OCI-LY3 (cell line): ENCODE measurements at regions not wholly inside any gene's neighbourhood (a gene's known extent, or its start where the extent isn't known, plus 50 kb on each side); places are given as distances from the start of the nearest gene placed in this dataset.
A peak's percentile ranks its signal among the peaks of the same experiment; 100 is the strongest.

Experiments used
- H2AFZ ChIP-seq: fragments of 200-600, 300-600 bp; shearing (Covaris generic); 2 replicates; pipeline ENCODE4 v1.6.0; 2014; ENCODE audit warnings: antibody characterized with exemption, low read depth, low read length
- H3K27ac ChIP-seq: fragments of 200-600, 300-600 bp; sonication (generic); 2 replicates; pipeline ENCODE4 v1.5.1; 2014; ENCODE audit warnings: mild to moderate bottlenecking, low read length, moderate library complexity, mixed read lengths
- H3K27me3 ChIP-seq: fragments of 200-600, 300-600 bp; sonication (generic); 2 replicates; pipeline ENCODE4 v1.6.1; 2014; ENCODE audit warnings: low read depth, low read length, mixed read lengths
- H3K36me3 ChIP-seq: fragments of 200-600, 300-600 bp; sonication (generic); replicated peaks from 2 replicates; pipeline ENCODE3; 2014; ENCODE audit warnings: low read depth, low read length, mixed read lengths
- H3K4me1 ChIP-seq: fragments of 300-600, 200-600 bp; sonication (generic); 2 replicates; pipeline ENCODE4 v1.6.1; 2014; ENCODE audit warnings: low read length, mixed read lengths
- H3K4me2 ChIP-seq: fragments of 200-600, 300-600 bp; sonication (generic); 2 replicates; pipeline ENCODE4 v1.6.1; 2014; ENCODE audit warnings: low read length, mixed read lengths
- H3K4me3 ChIP-seq: fragments of 300-600, 200-600 bp; sonication (generic); 2 replicates; pipeline ENCODE4 v1.5.1; 2014; ENCODE audit warnings: antibody characterized with exemption, mild to moderate bottlenecking, low read length, moderate library complexity
- H3K79me2 ChIP-seq: fragments of 300-600, 200-600 bp; shearing (Covaris generic); 2 replicates; pipeline ENCODE4 v1.6.1; 2014; ENCODE audit warnings: mild to moderate bottlenecking, low read length, mixed read lengths
- H3K9ac ChIP-seq: fragments of 300-600, 200-600 bp; shearing (Covaris generic); 2 replicates; pipeline ENCODE4 v1.6.0; 2014; ENCODE audit warnings: mild to moderate bottlenecking, low read length, moderate library complexity
- H3K9me3 ChIP-seq: fragments of 200-600, 300-600 bp; shearing (Covaris generic); 2 replicates; pipeline ENCODE4 v1.6.1; 2014; ENCODE audit warnings: low read length, mixed read lengths; ENCODE audit not compliant: insufficient read depth
- H4K20me1 ChIP-seq: fragments of 200-600, 300-600 bp; sonication (generic); 2 replicates; pipeline ENCODE4 v1.6.1; 2016; ENCODE audit warnings: low read length, mixed read lengths; ENCODE audit not compliant: insufficient read depth
- CTCF ChIP-seq: fragments of 200-600, 300-600 bp; sonication (generic); IDR thresholded peaks from 2 replicates; pipeline ENCODE4 v1.5.1; 2014; ENCODE audit warnings: antibody characterized with exemption, low read length, low read depth
- EZH2phosphoT487 ChIP-seq: fragments of 200-600 bp; shearing (Covaris generic); IDR thresholded peaks from 2 replicates; pipeline ENCODE4 v1.6.1; 2018; ENCODE audit warnings: antibody characterized with exemption, mixed run types, low read depth

GRCh38 chr13:50527188-50527587 is 316.3 kb downstream of the DLEU7 start:
- H3K4me3 ChIP-seq: peak overlapping the region; percentile 26
- TF ChIP-seq EZH2phosphoT487: no peak
- no peak for TF ChIP-seq CTCF
- no peaks in the 10 kb centered on the region for H3K36me3 ChIP-seq
- no peaks in the 10 kb centered on the region for H3K79me2 ChIP-seq
- peak overlapping the region; percentile 57 for H3K4me2 ChIP-seq
- no peaks in the 10 kb centered on the region for H4K20me1 ChIP-seq
- H3K4me1 ChIP-seq: peaks cover 46% of the 10 kb centered on the region
- H3K27me3 ChIP-seq: peaks cover 15% of the 10 kb centered on the region
- no peak overlapping the region; the same call in 1 of the 2 replicates for H2AFZ ChIP-seq
- H3K27ac ChIP-seq: no peak overlapping the region
- no peaks in the 10 kb centered on the region for H3K9me3 ChIP-seq
- no peak overlapping the region for H3K9ac ChIP-seq

- H3K79me2 ChIP-seq: no peaks in the 10 kb centered on the region
- H2AFZ ChIP-seq: peak overlapping the region; percentile 41
- no peaks in the 10 kb centered on the region for H3K36me3 ChIP-seq
- no peaks in the 10 kb centered on the region for H3K9me3 ChIP-seq
- H3K9ac ChIP-seq: 0 out of 2 replicates have a peak overlapping the region, but pooled peaks have one; percentile 1
- H3K27me3 ChIP-seq: peaks cover 15% of the 10 kb centered on the region
- TF ChIP-seq CTCF: no peak
- no peak for TF ChIP-seq EZH2phosphoT487
- H3K4me1 ChIP-seq: peaks cover 46% of the 10 kb centered on the region
- no peaks in the 10 kb centered on the region for H4K20me1 ChIP-seq
- H3K4me2 ChIP-seq: peak overlapping the region; percentile 57
- peak overlapping the region; percentile 26 for H3K4me3 ChIP-seq
- H3K27ac ChIP-seq: no peak overlapping the region
These were observed 315.6 kb downstream of the DLEU7 start for GRCh38 chr13:50527612-50528509.

- peak overlapping the region; percentile 38; the same call in 1 of the 2 replicates for H3K9ac ChIP-seq
- peak overlapping the region; percentile 15 for H3K27ac ChIP-seq
- no peaks in the 10 kb centered on the region for H3K36me3 ChIP-seq
- no peaks in the 10 kb centered on the region for H4K20me1 ChIP-seq
- peaks cover 46% of the 10 kb centered on the region for H3K4me1 ChIP-seq
- peak overlapping the region; percentile 22 for H3K4me3 ChIP-seq
- H3K4me2 ChIP-seq: peak overlapping the region; percentile 57
- no peaks in the 10 kb centered on the region for H3K79me2 ChIP-seq
- peak overlapping the region; percentile 60 for H2AFZ ChIP-seq
- TF ChIP-seq CTCF (no peak), EZH2phosphoT487 (no peak)
- no peaks in the 10 kb centered on the region for H3K9me3 ChIP-seq
- peaks cover 10% of the 10 kb centered on the region for H3K27me3 ChIP-seq
These were observed 314.2 kb downstream of the DLEU7 start for GRCh38 chr13:50529154-50529882.
